Gastroesophageal sphincter (tissue), 3 donors: ENCODE measurements at regions not wholly inside any gene's neighbourhood (a gene's known extent, or its start where the extent isn't known, plus 50 kb on each side); places are given as distances from the start of the nearest gene placed in this dataset.

Experiments used
- EP300 ChIP-seq: sonication (generic); formaldehyde crosslinking; IDR thresholded peaks from one replicate; pipeline ENCODE4 v1.6.1; 2017; ENCODE audit warnings: antibody characterized with exemption, mild to moderate bottlenecking
- POLR2A ChIP-seq, 2 donors: fragments of 450-650 bp; IDR thresholded peaks; one replicate each; pipeline ENCODE4 v1.6.1; 2017; ENCODE audit warnings: antibody characterized with exemption in 2 of 2, mild to moderate bottlenecking in 2 of 2, moderate library complexity in 1 of 2
- POLR2AphosphoS5 ChIP-seq: sonication (generic); formaldehyde crosslinking; IDR thresholded peaks from one replicate; pipeline ENCODE4 v1.6.1; 2017; ENCODE audit warnings: antibody characterized with exemption
- TF ChIP-seq, protein P1 (sequence below), 4 experiments: fragments of 200-600 bp in 2 of 4; fragments of 450-650 bp in 2 of 4; sonication (generic) in 1 of 4; IDR thresholded peaks; one replicate each; pipeline ENCODE4 v1.5.1; 2017 to 2019; ENCODE audit warnings: antibody characterized with exemption in 4 of 4, mild to moderate bottlenecking in 2 of 4, moderate library complexity in 2 of 4

DNA sequence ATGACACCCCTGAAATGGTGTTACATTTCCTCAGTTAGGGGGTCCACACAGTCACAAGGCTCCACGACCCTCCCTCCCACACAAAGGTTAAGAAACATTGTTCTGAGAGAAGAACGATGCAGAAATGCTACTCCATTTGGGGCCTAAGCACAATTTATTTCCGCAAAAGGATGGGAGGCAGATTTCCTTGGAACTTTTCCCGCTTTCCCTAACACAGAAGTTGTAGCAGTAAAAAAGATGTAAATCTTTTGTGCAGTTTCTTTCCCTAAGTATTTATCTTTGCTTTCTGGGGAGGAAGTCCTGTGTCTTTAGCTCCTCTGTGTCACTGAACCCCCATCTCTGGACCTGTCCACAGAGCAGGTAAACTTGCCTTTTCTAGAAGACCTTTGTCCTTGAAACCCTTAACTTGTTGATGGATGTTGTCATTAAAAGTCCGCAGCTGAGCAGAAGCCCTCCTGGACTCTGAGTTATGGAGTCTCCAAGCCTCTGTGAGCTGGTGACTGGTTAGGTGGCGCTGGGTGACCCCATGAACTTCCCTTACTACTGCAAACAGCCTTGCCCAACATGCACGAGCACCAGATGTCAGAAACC lies 67.2 kb upstream of the SHISA3 start:
- TF ChIP-seq EP300 (no peak), POLR2A (IDR thresholded peaks at IDR 0.05) (no peak), POLR2AphosphoS5 (no peak)
- TF ChIP-seq, protein P1, sequence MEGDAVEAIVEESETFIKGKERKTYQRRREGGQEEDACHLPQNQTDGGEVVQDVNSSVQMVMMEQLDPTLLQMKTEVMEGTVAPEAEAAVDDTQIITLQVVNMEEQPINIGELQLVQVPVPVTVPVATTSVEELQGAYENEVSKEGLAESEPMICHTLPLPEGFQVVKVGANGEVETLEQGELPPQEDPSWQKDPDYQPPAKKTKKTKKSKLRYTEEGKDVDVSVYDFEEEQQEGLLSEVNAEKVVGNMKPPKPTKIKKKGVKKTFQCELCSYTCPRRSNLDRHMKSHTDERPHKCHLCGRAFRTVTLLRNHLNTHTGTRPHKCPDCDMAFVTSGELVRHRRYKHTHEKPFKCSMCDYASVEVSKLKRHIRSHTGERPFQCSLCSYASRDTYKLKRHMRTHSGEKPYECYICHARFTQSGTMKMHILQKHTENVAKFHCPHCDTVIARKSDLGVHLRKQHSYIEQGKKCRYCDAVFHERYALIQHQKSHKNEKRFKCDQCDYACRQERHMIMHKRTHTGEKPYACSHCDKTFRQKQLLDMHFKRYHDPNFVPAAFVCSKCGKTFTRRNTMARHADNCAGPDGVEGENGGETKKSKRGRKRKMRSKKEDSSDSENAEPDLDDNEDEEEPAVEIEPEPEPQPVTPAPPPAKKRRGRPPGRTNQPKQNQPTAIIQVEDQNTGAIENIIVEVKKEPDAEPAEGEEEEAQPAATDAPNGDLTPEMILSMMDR (IDR thresholded peaks at IDR 0.05): no peak
